Choroid plexus epithelial cell (primary cell): ENCODE measurements at regions not wholly inside any gene's neighbourhood (a gene's known extent, or its start where the extent isn't known, plus 50 kb on each side); places are given as distances from the start of the nearest gene placed in this dataset.

Experiments used
- DNase-seq: peaks from one replicate; pipeline ENCODE4 v3.0.0-alpha.2; 2010; ENCODE audit warnings: low read depth
- H3K4me3 ChIP-seq: 2 replicates; pipeline ENCODE4 v1.5.1; 2011; ENCODE audit warnings: low read depth, mild to moderate bottlenecking, control low read depth, low read length, moderate library complexity
- CTCF ChIP-seq: conservative IDR thresholded peaks from 2 replicates; pipeline ENCODE4 v1.5.1; 2011; ENCODE audit warnings: low read depth, mild to moderate bottlenecking, control low read depth, inconsistent platforms, low read length, moderate library complexity

- TF ChIP-seq CTCF: no peak
- H3K4me3 ChIP-seq: no peak overlapping the region
- no peak for DNase-seq
Measured at GRCh38 chr12:77372494-77372893, 307.1 kb upstream of the E2F7 start.

GRCh38 chr12:77372026-77372425 is 306.7 kb upstream of the E2F7 start:
- TF ChIP-seq CTCF: no peak
- DNase-seq: no peak

GRCh38 chr12:77368379-77368778 is 303.0 kb upstream of the E2F7 start:
- no peak overlapping the region for H3K4me3 ChIP-seq

More at GRCh38 chr12:77372026-77372425, 306.7 kb upstream of the E2F7 start:
- H3K4me3 ChIP-seq: no peak overlapping the region

GRCh38 chr12:77366616-77367015 is 301.2 kb upstream of the E2F7 start:
- no peak overlapping the region for H3K4me3 ChIP-seq
- no peak for TF ChIP-seq CTCF
- DNase-seq: no peak

More at GRCh38 chr12:77368379-77368778, 303.0 kb upstream of the E2F7 start:
- no peak for DNase-seq
- TF ChIP-seq CTCF: no peak

- no peak for TF ChIP-seq CTCF
- no peak overlapping the region for H3K4me3 ChIP-seq
- no peak for DNase-seq
Measured at GRCh38 chr12:77364400-77364799, 299.0 kb upstream of the E2F7 start.

GRCh38 chr12:77362509-77363210 is 297.3 kb upstream of the E2F7 start:
- TF ChIP-seq CTCF: no peak
- no peak overlapping the region for H3K4me3 ChIP-seq
- DNase-seq: no peak

GRCh38 chr12:77357655-77358054 is 292.3 kb upstream of the E2F7 start:
- H3K4me3 ChIP-seq: no peak overlapping the region
- no peak for TF ChIP-seq CTCF
- DNase-seq: no peak
